Mesodermal cell (in vitro differentiated cells): ENCODE measurements at regions not wholly inside any gene's neighbourhood (a gene's known extent, or its start where the extent isn't known, plus 50 kb on each side); places are given as distances from the start of the nearest gene placed in this dataset.
"Not testable (repeated sequence)": the region's sequence is repeated elsewhere in the genome, so short reads cannot be mapped to it uniquely, and the experiment has no call there.

ENCODE experiments used
- H3K27ac ChIP-seq: 2 replicates; pipeline ENCODE4 v1.7.0; 2013; ENCODE audit warnings: mild to moderate bottlenecking, low read depth, low read length, moderate library complexity; ENCODE audit not compliant: severe bottlenecking
- H3K36me3 ChIP-seq: 2 replicates; pipeline ENCODE4 v1.7.1; 2013; ENCODE audit warnings: mild to moderate bottlenecking, low read length, moderate library complexity; ENCODE audit not compliant: control insufficient read depth, insufficient read depth
- H3K4me1 ChIP-seq: one replicate; pipeline ENCODE4 v1.7.1; 2013; ENCODE audit warnings: mild to moderate bottlenecking, low read length; ENCODE audit not compliant: insufficient read depth, control insufficient read depth, poor library complexity, severe bottlenecking
- H3K4me3 ChIP-seq: 2 replicates; pipeline ENCODE4 v1.7.0; 2013; ENCODE audit warnings: low read length, control low read depth, mild to moderate bottlenecking; ENCODE audit not compliant: insufficient read depth, poor library complexity, severe bottlenecking; ENCODE audit errors: extremely low read depth
- H3K9me3 ChIP-seq: 2 replicates; pipeline ENCODE4 v1.7.1; 2013; ENCODE audit warnings: mild to moderate bottlenecking, low read length, moderate library complexity; ENCODE audit not compliant: control insufficient read depth
- WGBS, 2 experiments: methylation state at CpG; one replicate each; pipeline ENCODE4 v1.1.5; 2013; ENCODE audit warnings: missing lambda C conversion rate in 2 of 2; ENCODE audit not compliant: insufficient coverage in 2 of 2; 5-methylcytosine and 5-hydroxymethylcytosine counted together

GRCh38 chr16:16588436-16588835, 209.5 kb downstream of the NPIPA7 start:
- not testable (repeated sequence) for H3K9me3 ChIP-seq, H3K4me1 ChIP-seq, H3K27ac ChIP-seq, H3K4me3 ChIP-seq, H3K36me3 ChIP-seq
- WGBS, 2 experiments: 60% methylated on average over 2 of the region's 7 CpGs; no CpG with 5 or more reads in 1 of the 2 experiments

GRCh38 chr16:16590654-16591318, 211.8 kb downstream of the NPIPA7 start:
- not testable (repeated sequence) for H3K36me3 ChIP-seq, H3K9me3 ChIP-seq, H3K4me1 ChIP-seq, H3K4me3 ChIP-seq, H3K27ac ChIP-seq
- WGBS, 2 experiments: no CpG with 5 or more reads among the region's 4 CpGs

GRCh38 chr16:16593156-16593863, 214.4 kb downstream of the NPIPA7 start:
- 60 to 67% methylated on average over 1 of the region's 19 CpGs for WGBS, 2 experiments

GRCh38 chr16:16595029-16595718, 216.2 kb downstream of the NPIPA7 start:
- H3K4me1 ChIP-seq, H3K36me3 ChIP-seq, H3K27ac ChIP-seq, H3K9me3 ChIP-seq, H3K4me3 ChIP-seq: not testable (repeated sequence)
- no CpG with 5 or more reads among the region's 10 CpGs for WGBS, 2 experiments

More at GRCh38 chr16:16593156-16593863, 214.4 kb downstream of the NPIPA7 start:
- not testable (repeated sequence) for H3K27ac ChIP-seq, H3K36me3 ChIP-seq, H3K4me3 ChIP-seq, H3K4me1 ChIP-seq, H3K9me3 ChIP-seq

- no CpG with 5 or more reads among the region's 4 CpGs for WGBS, 2 experiments
- H3K36me3 ChIP-seq: not testable (repeated sequence)
These were observed 222.3 kb downstream of the NPIPA7 start for GRCh38 chr16:16601239-16601638.

GRCh38 chr16:16607401-16608082, 228.6 kb downstream of the NPIPA7 start:
- not testable (repeated sequence) for H3K36me3 ChIP-seq, H3K27ac ChIP-seq
- WGBS, 2 experiments: 100% methylated on average over 1 of the region's 8 CpGs; no CpG with 5 or more reads in 1 of the 2 experiments

More at GRCh38 chr16:16601239-16601638, 222.3 kb downstream of the NPIPA7 start:
- H3K27ac ChIP-seq, H3K4me1 ChIP-seq, H3K4me3 ChIP-seq, H3K9me3 ChIP-seq: not testable (repeated sequence)

GRCh38 chr16:16609627-16610026, 230.7 kb downstream of the NPIPA7 start:
- H3K27ac ChIP-seq, H3K4me1 ChIP-seq: not testable (repeated sequence)
- WGBS, 2 experiments: 75 to 87% methylated on average over 5 to 6 of the region's 6 CpGs

More at GRCh38 chr16:16607401-16608082, 228.6 kb downstream of the NPIPA7 start:
- not testable (repeated sequence) for H3K9me3 ChIP-seq, H3K4me1 ChIP-seq, H3K4me3 ChIP-seq

GRCh38 chr16:16610389-16610967, 231.5 kb downstream of the NPIPA7 start:
- not testable (repeated sequence) for H3K4me3 ChIP-seq, H3K36me3 ChIP-seq, H3K9me3 ChIP-seq, H3K27ac ChIP-seq, H3K4me1 ChIP-seq
- WGBS, 2 experiments: 46% methylated on average over 3 of the region's 10 CpGs; no CpG with 5 or more reads in 1 of the 2 experiments

More at GRCh38 chr16:16609627-16610026, 230.7 kb downstream of the NPIPA7 start:
- not testable (repeated sequence) for H3K36me3 ChIP-seq, H3K9me3 ChIP-seq, H3K4me3 ChIP-seq

GRCh38 chr16:16613212-16613611, 234.3 kb downstream of the NPIPA7 start:
- not testable (repeated sequence) for H3K4me1 ChIP-seq, H3K27ac ChIP-seq, H3K4me3 ChIP-seq, H3K9me3 ChIP-seq, H3K36me3 ChIP-seq
- WGBS, 2 experiments: no CpG with 5 or more reads among the region's 4 CpGs

- not testable (repeated sequence) for H3K36me3 ChIP-seq, H3K27ac ChIP-seq, H3K9me3 ChIP-seq, H3K4me3 ChIP-seq, H3K4me1 ChIP-seq
- WGBS, 2 experiments: 67 to 93% methylated on average over 1 to 3 of the region's 6 CpGs
These were observed 235.5 kb downstream of the NPIPA7 start for GRCh38 chr16:16614484-16614883.
